ENCODE measurements at regions not wholly inside any gene's neighbourhood (a gene's known extent, or its start where the extent isn't known, plus 50 kb on each side); places are given as distances from the start of the nearest gene placed in this dataset.

DNA sequence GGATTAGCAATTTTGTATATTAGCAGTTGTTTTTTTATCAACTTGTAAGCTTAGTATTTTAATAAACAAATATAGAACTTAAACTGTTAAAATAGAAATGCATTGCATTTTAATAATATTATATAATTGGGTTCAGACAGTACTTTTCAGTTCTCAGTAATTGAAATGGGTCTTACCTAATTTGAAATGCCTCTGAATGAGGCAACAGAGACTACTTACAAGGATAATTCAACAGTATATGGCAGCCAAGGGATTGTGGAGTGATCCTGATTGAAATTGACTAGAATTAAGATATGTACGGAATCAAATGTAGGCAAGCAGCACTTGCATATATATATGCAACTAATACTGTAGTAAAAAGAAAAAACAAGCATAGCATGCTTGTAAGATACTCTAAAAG, 1503.9 kb upstream of the MIR17HG start:
- Histone ChIP-seq H3K36me3 (replicated peaks; ENCODE audit: insufficient read depth, low read depth) (no peaks in the 10 kb centered on the region), H3K9me2 (replicated peaks; ENCODE audit: insufficient read depth) (no peaks in the 10 kb centered on the region), H3K4me3 (no peak overlapping the region), H3K9me3 (ENCODE audit: low read depth) (no peaks in the 10 kb centered on the region), H3K27me3 (no peaks in the 10 kb centered on the region), H3K27ac (no peak overlapping the region), H3K79me2 (no peaks in the 10 kb centered on the region), H4K20me1 (ENCODE audit: insufficient read depth, poor library complexity, severe bottlenecking) (no peaks in the 10 kb centered on the region), H2AFZ (no peak overlapping the region), H3K4me2 (no peak overlapping the region), H3K4me1 (ENCODE audit: insufficient read depth) (no peaks in the 10 kb centered on the region)
- no peak for TF ChIP-seq EZH2phosphoT487 (IDR thresholded peaks at IDR 0.05; ENCODE audit: low read depth, severe bottlenecking, unreplicated experiment)
- TF ChIP-seq, protein P1, sequence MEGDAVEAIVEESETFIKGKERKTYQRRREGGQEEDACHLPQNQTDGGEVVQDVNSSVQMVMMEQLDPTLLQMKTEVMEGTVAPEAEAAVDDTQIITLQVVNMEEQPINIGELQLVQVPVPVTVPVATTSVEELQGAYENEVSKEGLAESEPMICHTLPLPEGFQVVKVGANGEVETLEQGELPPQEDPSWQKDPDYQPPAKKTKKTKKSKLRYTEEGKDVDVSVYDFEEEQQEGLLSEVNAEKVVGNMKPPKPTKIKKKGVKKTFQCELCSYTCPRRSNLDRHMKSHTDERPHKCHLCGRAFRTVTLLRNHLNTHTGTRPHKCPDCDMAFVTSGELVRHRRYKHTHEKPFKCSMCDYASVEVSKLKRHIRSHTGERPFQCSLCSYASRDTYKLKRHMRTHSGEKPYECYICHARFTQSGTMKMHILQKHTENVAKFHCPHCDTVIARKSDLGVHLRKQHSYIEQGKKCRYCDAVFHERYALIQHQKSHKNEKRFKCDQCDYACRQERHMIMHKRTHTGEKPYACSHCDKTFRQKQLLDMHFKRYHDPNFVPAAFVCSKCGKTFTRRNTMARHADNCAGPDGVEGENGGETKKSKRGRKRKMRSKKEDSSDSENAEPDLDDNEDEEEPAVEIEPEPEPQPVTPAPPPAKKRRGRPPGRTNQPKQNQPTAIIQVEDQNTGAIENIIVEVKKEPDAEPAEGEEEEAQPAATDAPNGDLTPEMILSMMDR (IDR thresholded peaks at IDR 0.05; ENCODE audit: poor library complexity), result no peak
- TF ChIP-seq EZH2 (IDR thresholded peaks at IDR 0.05; ENCODE audit: borderline replicate concordance), result no peak
- WGBS (ENCODE audit: low lambda C conversion rate, missing lambda C conversion rate), result 97% methylated on average over 1 of the region's 1 CpG
- no peak for DNase-seq (ENCODE audit: low spot score)

DNA sequence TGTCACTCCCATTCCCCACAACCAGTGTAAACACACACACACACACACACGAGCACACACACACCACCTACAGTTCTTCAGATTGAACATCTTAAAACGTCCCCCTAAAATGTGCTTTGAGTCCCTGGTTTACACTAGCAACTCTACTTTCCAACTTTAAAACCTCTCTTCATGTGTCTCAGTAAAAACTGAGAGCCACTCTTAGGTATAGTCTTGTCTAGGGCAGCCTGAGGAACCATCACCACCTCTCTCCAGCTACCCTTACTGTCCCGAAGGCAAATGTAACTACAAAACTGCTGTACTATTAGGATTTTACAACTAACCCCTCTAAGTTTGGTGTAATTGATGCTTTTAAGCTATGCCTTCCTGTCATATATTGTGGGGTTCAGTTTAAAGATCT, 1501.6 kb upstream of the MIR17HG start:
- H3K4me3 ChIP-seq, result no peak overlapping the region
- TF ChIP-seq EZH2phosphoT487 (IDR thresholded peaks at IDR 0.05; ENCODE audit: low read depth, severe bottlenecking, unreplicated experiment) (no peak), EZH2 (IDR thresholded peaks at IDR 0.05; ENCODE audit: borderline replicate concordance) (no peak)
- TF ChIP-seq, protein P1 (IDR thresholded peaks at IDR 0.05; ENCODE audit: poor library complexity), result no peak
- no peaks in the 10 kb centered on the region for H3K4me1 ChIP-seq (ENCODE audit: insufficient read depth)
- 64% methylated on average over 3 of the region's 3 CpGs for WGBS (ENCODE audit: low lambda C conversion rate, missing lambda C conversion rate)
- H3K27ac ChIP-seq, result no peak overlapping the region
- DNase-seq (ENCODE audit: low spot score), result no peak
- no peak overlapping the region for H3K4me2 ChIP-seq
- no peaks in the 10 kb centered on the region for H3K9me2 ChIP-seq (replicated peaks; ENCODE audit: insufficient read depth)
- H2AFZ ChIP-seq, result no peak overlapping the region
- no peaks in the 10 kb centered on the region for H4K20me1 ChIP-seq (ENCODE audit: insufficient read depth, poor library complexity, severe bottlenecking)
- H3K79me2 ChIP-seq, result no peaks in the 10 kb centered on the region
- H3K27me3 ChIP-seq, result no peaks in the 10 kb centered on the region
- no peaks in the 10 kb centered on the region for H3K9me3 ChIP-seq (ENCODE audit: low read depth)
- H3K36me3 ChIP-seq (replicated peaks; ENCODE audit: insufficient read depth, low read depth), result no peaks in the 10 kb centered on the region

DNA sequence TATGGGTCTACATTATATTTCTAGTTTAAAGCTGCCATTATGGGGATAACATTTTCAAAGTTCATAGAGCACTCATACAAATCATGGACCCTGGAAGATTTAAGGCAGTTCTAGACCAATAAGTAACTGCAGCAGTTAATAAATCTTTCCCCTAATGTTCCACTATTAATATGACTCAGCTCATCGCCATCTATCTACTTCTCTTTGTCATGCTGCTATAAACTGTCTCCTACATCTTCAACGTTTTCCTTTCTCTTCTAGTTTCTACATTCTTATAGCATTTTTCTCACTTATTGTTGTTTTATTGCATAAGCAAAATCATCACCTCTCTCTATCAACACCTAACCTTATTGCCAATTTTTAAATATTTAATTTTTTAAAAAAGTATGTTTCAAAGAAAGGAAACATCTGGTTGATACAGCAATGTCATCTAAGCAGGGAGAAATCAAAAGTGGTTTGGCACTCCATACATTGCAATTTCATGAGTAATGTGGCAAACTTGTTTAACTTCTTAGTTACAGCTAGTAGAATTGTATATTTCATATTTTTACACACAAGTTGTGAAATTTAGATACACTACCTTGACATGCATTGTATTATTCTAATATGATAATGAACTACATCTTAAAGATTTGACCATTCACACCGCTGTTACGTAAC, 1500.4 kb upstream of the MIR17HG start:
- H3K79me2 ChIP-seq, result no peaks in the 10 kb centered on the region
- TF ChIP-seq, protein P1 (IDR thresholded peaks at IDR 0.05; ENCODE audit: poor library complexity), result no peak
- no peak for TF ChIP-seq EZH2 (IDR thresholded peaks at IDR 0.05; ENCODE audit: borderline replicate concordance)
- no peak for TF ChIP-seq EZH2phosphoT487 (IDR thresholded peaks at IDR 0.05; ENCODE audit: low read depth, severe bottlenecking, unreplicated experiment)
- H3K4me2 ChIP-seq, result no peak overlapping the region
- H2AFZ ChIP-seq, result no peak overlapping the region
- H3K9me2 ChIP-seq (replicated peaks; ENCODE audit: insufficient read depth), result no peaks in the 10 kb centered on the region
- no peak for DNase-seq (ENCODE audit: low spot score)
- H3K36me3 ChIP-seq (replicated peaks; ENCODE audit: insufficient read depth, low read depth), result no peaks in the 10 kb centered on the region
- WGBS (ENCODE audit: low lambda C conversion rate, missing lambda C conversion rate), result 75% methylated on average over 4 of the region's 4 CpGs
- no peaks in the 10 kb centered on the region for H4K20me1 ChIP-seq (ENCODE audit: insufficient read depth, poor library complexity, severe bottlenecking)
- no peaks in the 10 kb centered on the region for H3K4me1 ChIP-seq (ENCODE audit: insufficient read depth)
- H3K9me3 ChIP-seq (ENCODE audit: low read depth), result no peaks in the 10 kb centered on the region
- H3K27me3 ChIP-seq, result no peaks in the 10 kb centered on the region
- H3K4me3 ChIP-seq, result no peak overlapping the region
- no peak overlapping the region for H3K27ac ChIP-seq
